GM21367 (cell line): ENCODE measurements at regions not wholly inside any gene's neighbourhood (a gene's known extent, or its start where the extent isn't known, plus 50 kb on each side); places are given as distances from the start of the nearest gene placed in this dataset.
A peak's percentile ranks its signal among the peaks of the same experiment; 100 is the strongest.

Source experiments
- ATAC-seq: cut with Tn5 transposase; IDR thresholded peaks from one replicate; pipeline ENCODE4 v1.9.1; 2021; ENCODE audit not compliant: unreplicated experiment

- ATAC-seq = no peak
Observed at GRCh38 chr1:209291715-209292114, 291.8 kb upstream of the CAMK1G start.

GRCh38 chr1:209302779-209303568 lies 280.5 kb upstream of the CAMK1G start:
- no peak for ATAC-seq

GRCh38 chr1:209304166-209304565 lies 279.3 kb upstream of the CAMK1G start:
- no peak for ATAC-seq

- ATAC-seq = no peak
Observed at GRCh38 chr1:209305221-209305954, 278.1 kb upstream of the CAMK1G start.

GRCh38 chr1:209307846-209308245 lies 275.7 kb upstream of the CAMK1G start:
- no peak for ATAC-seq

- no peak for ATAC-seq
Observed at GRCh38 chr1:209309198-209309597, 274.3 kb upstream of the CAMK1G start.

GRCh38 chr1:209311770-209312169 lies 271.7 kb upstream of the CAMK1G start:
- ATAC-seq = no peak

GRCh38 chr1:209316929-209317328 lies 266.6 kb upstream of the CAMK1G start:
- no peak for ATAC-seq

GRCh38 chr1:209318181-209319056 lies 265.1 kb upstream of the CAMK1G start:
- no peak for ATAC-seq

- ATAC-seq = no peak
Observed at GRCh38 chr1:209319057-209319432, 264.5 kb upstream of the CAMK1G start.

- no peak for ATAC-seq
Observed at GRCh38 chr1:209319549-209319948, 264.0 kb upstream of the CAMK1G start.

- no peak for ATAC-seq
Observed at GRCh38 chr1:209323743-209324142, 259.8 kb upstream of the CAMK1G start.

GRCh38 chr1:209324901-209325871 lies 258.3 kb upstream of the CAMK1G start:
- no peak for ATAC-seq

GRCh38 chr1:209326076-209326475 lies 257.4 kb upstream of the CAMK1G start:
- no peak for ATAC-seq

GRCh38 chr1:209326831-209327230 lies 256.7 kb upstream of the CAMK1G start:
- ATAC-seq = no peak

- ATAC-seq = no peak
Observed at GRCh38 chr1:209328196-209328595, 255.3 kb upstream of the CAMK1G start.

GRCh38 chr1:209335178-209335577 lies 248.3 kb upstream of the CAMK1G start:
- ATAC-seq = peak; percentile 73

- ATAC-seq = no peak
Observed at GRCh38 chr1:209341146-209341545, 242.4 kb upstream of the CAMK1G start.

GRCh38 chr1:209341673-209342420 lies 241.7 kb upstream of the CAMK1G start:
- no peak for ATAC-seq
